Astrocyte of the hippocampus (primary cell): ENCODE measurements at regions not wholly inside any gene's neighbourhood (a gene's known extent, or its start where the extent isn't known, plus 50 kb on each side); places are given as distances from the start of the nearest gene placed in this dataset.
A peak's percentile ranks its signal among the peaks of the same experiment; 100 is the strongest.
"Not testable (repeated sequence)": the region's sequence is repeated elsewhere in the genome, so short reads cannot be mapped to it uniquely, and the experiment has no call there.

Experiments
- DNase-seq: peaks from one replicate; pipeline ENCODE4 v3.0.0; 2011; ENCODE audit warnings: low read depth, low spot score

GRCh38 chr6:113029161-113029560 lies 682.0 kb downstream of the RFPL4B start:
- not testable (repeated sequence) for DNase-seq

- DNase-seq, result no peak
Observed at GRCh38 chr6:113031591-113032238, 684.6 kb downstream of the RFPL4B start.

GRCh38 chr6:113039005-113039404 lies 691.9 kb downstream of the RFPL4B start:
- no peak for DNase-seq

- DNase-seq, result no peak
Observed at GRCh38 chr6:113047148-113047547, 700.0 kb downstream of the RFPL4B start.

- DNase-seq, result no peak
Observed at GRCh38 chr6:113047932-113048331, 700.8 kb downstream of the RFPL4B start.

- DNase-seq, result no peak
Observed at GRCh38 chr6:113048741-113049140, 701.6 kb downstream of the RFPL4B start.

- DNase-seq, result peak; percentile 22
Observed at GRCh38 chr6:113049190-113049589, 702.1 kb downstream of the RFPL4B start.

- DNase-seq, result peak; percentile 41
Observed at GRCh38 chr6:113050010-113050858, 703.1 kb downstream of the RFPL4B start.

- no peak for DNase-seq
Observed at GRCh38 chr6:113050979-113051378, 703.8 kb downstream of the RFPL4B start.

GRCh38 chr6:113052506-113052905 lies 705.4 kb downstream of the RFPL4B start:
- no peak for DNase-seq

GRCh38 chr6:113055061-113055460 lies 707.9 kb downstream of the RFPL4B start:
- no peak for DNase-seq

GRCh38 chr6:113055998-113056397 lies 708.9 kb downstream of the RFPL4B start:
- DNase-seq, result no peak

- DNase-seq, result no peak
Observed at GRCh38 chr6:113057567-113058053, 710.5 kb downstream of the RFPL4B start.

- no peak for DNase-seq
Observed at GRCh38 chr6:113060664-113061063, 713.5 kb downstream of the RFPL4B start.

- peak; percentile 72 for DNase-seq
Observed at GRCh38 chr6:113065611-113066010, 718.5 kb downstream of the RFPL4B start.

GRCh38 chr6:113067612-113068275 lies 720.6 kb downstream of the RFPL4B start:
- peak; percentile 45 for DNase-seq

- DNase-seq, result no peak
Observed at GRCh38 chr6:113068570-113068969, 721.4 kb downstream of the RFPL4B start.

- DNase-seq, result not testable (repeated sequence)
Observed at GRCh38 chr6:113070681-113071080, 723.6 kb downstream of the RFPL4B start.

GRCh38 chr6:113073611-113074191 lies 726.6 kb downstream of the RFPL4B start:
- DNase-seq, result peak; percentile 60

GRCh38 chr6:113076116-113076515 lies 729.0 kb downstream of the RFPL4B start:
- DNase-seq, result no peak

- DNase-seq, result peak; percentile 41
Observed at GRCh38 chr6:113076816-113077215, 729.7 kb downstream of the RFPL4B start.

- DNase-seq, result no peak
Observed at GRCh38 chr6:113077794-113078193, 730.7 kb downstream of the RFPL4B start.
